B cell (primary cell): ENCODE measurements at regions not wholly inside any gene's neighbourhood (a gene's known extent, or its start where the extent isn't known, plus 50 kb on each side); places are given as distances from the start of the nearest gene placed in this dataset.

ENCODE experiments used
- CTCF ChIP-seq: fragments of 200-600 bp; IDR thresholded peaks from one replicate; pipeline ENCODE4 v1.8.0; 2022; ENCODE audit warnings: antibody characterized with exemption, mild to moderate bottlenecking
- EZH2 ChIP-seq: IDR thresholded peaks from 2 replicates; pipeline ENCODE4 v1.6.1; 2012; ENCODE audit warnings: borderline replicate concordance, low read depth, mild to moderate bottlenecking, moderate library complexity, low read length; ENCODE audit not compliant: insufficient read depth, poor library complexity, severe bottlenecking

- TF ChIP-seq CTCF: no peak
- TF ChIP-seq EZH2: no peak
Observed at GRCh38 chr21:35222541-35222941, 173.4 kb upstream of the RUNX1 start.
